GM12865 (cell line): ENCODE measurements at regions not wholly inside any gene's neighbourhood (a gene's known extent, or its start where the extent isn't known, plus 50 kb on each side); places are given as distances from the start of the nearest gene placed in this dataset.

Source experiments
- DNase-seq: peaks from one replicate; pipeline ENCODE4 v3.0.0; 2010; ENCODE audit warnings: low read depth
- H3K4me3 ChIP-seq: 2 replicates; pipeline ENCODE4 v1.5.1; 2011; ENCODE audit warnings: mild to moderate bottlenecking, low read depth, low read length, control low read depth
- CTCF ChIP-seq: IDR thresholded peaks from 2 replicates; pipeline ENCODE4 v1.5.1; 2011; ENCODE audit warnings: low read length, control low read depth, low read depth, inconsistent platforms; ENCODE audit not compliant: insufficient read depth; ENCODE audit errors: missing control alignments

GRCh38 chr2:84293791-84294380, 165.2 kb downstream of the SUCLG1 start:
- no peak overlapping the region for H3K4me3 ChIP-seq
- no peak for DNase-seq
- no peak for TF ChIP-seq CTCF

DNA sequence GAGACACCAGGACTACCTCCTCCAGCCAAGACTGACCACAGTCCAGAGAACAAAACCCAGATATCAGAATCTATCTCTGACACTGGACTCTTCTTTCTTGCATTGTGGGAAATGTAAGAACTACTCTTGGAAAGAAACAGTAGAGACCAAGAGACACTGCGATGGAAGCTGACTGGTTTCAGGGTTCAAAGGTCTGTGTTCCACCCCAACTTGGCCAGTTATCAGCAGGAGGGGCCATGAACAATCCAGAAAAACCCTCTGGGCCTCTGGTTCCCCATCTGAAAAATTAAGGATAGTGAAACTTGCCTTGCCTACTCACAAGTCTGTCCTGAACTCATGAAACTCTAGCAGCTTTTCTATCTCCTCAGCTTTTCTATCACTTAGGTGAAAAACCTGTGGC, 166.5 kb downstream of the SUCLG1 start:
- H3K4me3 ChIP-seq: no peak overlapping the region
- DNase-seq: no peak
- TF ChIP-seq CTCF: no peak

GRCh38 chr2:84290537-84290936, 168.5 kb downstream of the SUCLG1 start:
- no peak for TF ChIP-seq CTCF
- no peak for DNase-seq
- no peak overlapping the region for H3K4me3 ChIP-seq

- no peak for TF ChIP-seq CTCF
- DNase-seq: no peak
- H3K4me3 ChIP-seq: no peak overlapping the region
These were observed 170.8 kb downstream of the SUCLG1 start for GRCh38 chr2:84288293-84288692.

GRCh38 chr2:84286878-84287277, 172.2 kb downstream of the SUCLG1 start:
- no peak for DNase-seq
- no peak for TF ChIP-seq CTCF

DNA sequence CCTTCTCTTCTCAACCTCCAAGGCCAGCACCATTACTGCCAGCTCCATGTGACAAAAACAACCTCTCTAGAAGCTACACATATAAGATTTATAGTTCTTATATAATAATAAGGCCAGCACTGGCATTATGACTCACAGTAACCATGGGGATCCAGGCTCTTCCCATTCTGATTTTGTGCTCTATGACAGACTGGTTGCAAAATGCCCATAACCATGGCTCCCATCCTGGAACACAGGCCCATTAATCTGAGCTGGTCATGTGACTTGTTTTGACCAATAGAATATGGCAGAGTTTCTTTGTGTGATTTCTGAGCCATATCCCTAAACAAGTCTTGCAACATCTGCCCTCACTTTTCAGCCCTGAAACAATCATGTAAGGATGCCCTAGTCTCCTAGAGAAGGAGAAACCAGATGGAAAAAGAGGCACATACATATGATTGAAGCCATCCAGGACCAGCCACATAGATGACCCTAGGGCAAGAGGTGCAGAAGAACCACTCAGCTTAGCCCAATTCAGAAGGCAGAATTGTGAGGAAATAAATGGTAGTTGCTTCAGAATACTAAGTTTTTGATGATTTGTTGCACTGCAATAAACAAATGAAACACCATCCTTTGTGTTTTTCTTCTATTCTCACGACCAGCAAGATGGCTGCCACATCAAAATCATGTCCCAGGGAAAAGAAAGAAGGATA, 173.9 kb downstream of the SUCLG1 start:
- DNase-seq: no peak
- no peak overlapping the region for H3K4me3 ChIP-seq
- no peak for TF ChIP-seq CTCF

More at GRCh38 chr2:84286878-84287277, 172.2 kb downstream of the SUCLG1 start:
- no peak overlapping the region for H3K4me3 ChIP-seq

- no peak for TF ChIP-seq CTCF
- DNase-seq: no peak
- H3K4me3 ChIP-seq: no peak overlapping the region
These were observed 175.6 kb downstream of the SUCLG1 start for GRCh38 chr2:84283506-84283905.
